ENCODE measurements at regions not wholly inside any gene's neighbourhood (a gene's known extent, or its start where the extent isn't known, plus 50 kb on each side); places are given as distances from the start of the nearest gene placed in this dataset.
A peak's percentile ranks its signal among the peaks of the same experiment; 100 is the strongest.

GRCh38 chr9:12516031-12516430, 177.2 kb upstream of the TYRP1 start:
- no peak for TF ChIP-seq MYBL2 (CRISPR knock-in tag; IDR thresholded peaks at IDR 0.05)
- TF ChIP-seq ZNF671 (CRISPR knock-in tag; IDR thresholded peaks at IDR 0.05): no peak
- TF ChIP-seq AFF4 (CRISPR knock-in tag; IDR thresholded peaks at IDR 0.05; ENCODE audit: borderline replicate concordance): no peak
- TF ChIP-seq HMGA2 (CRISPR knock-in tag; IDR thresholded peaks at IDR 0.05): no peak
- TF ChIP-seq SMAD4 (CRISPR knock-in tag; IDR thresholded peaks at IDR 0.05): no peak
- TF ChIP-seq ZNF263 (CRISPR knock-in tag; IDR thresholded peaks at IDR 0.05; ENCODE audit: low read depth): no peak
- no peak for TF ChIP-seq KAT7 (CRISPR knock-in tag; IDR thresholded peaks at IDR 0.05; ENCODE audit: borderline replicate concordance)
- TF ChIP-seq ZBTB43 (CRISPR knock-in tag; IDR thresholded peaks at IDR 0.05): no peak
- TF ChIP-seq ZNF219 (CRISPR knock-in tag; IDR thresholded peaks at IDR 0.05; ENCODE audit: borderline replicate concordance): no peak
- TF ChIP-seq JAZF1 (CRISPR knock-in tag; IDR thresholded peaks at IDR 0.05): no peak
- no peak for TF ChIP-seq CBFB (CRISPR knock-in tag; IDR thresholded peaks at IDR 0.05; ENCODE audit: low read depth)
- no peak for TF ChIP-seq ZNF512 (CRISPR knock-in tag; IDR thresholded peaks at IDR 0.05; ENCODE audit: borderline replicate concordance)
- H3K4me1 Mint-ChIP-seq: no peaks in the 10 kb centered on the region
- POLR2A ChIA-PET: no interaction called here

GRCh38 chr9:12516573-12516972, 176.6 kb upstream of the TYRP1 start:
- no peak for DNase-seq (ENCODE audit: low spot score)
- no peak for TF ChIP-seq MYBL2 (CRISPR knock-in tag; IDR thresholded peaks at IDR 0.05)
- peak; percentile 56 for ATAC-seq
- no peaks in the 10 kb centered on the region for H3K27me3 Mint-ChIP-seq (ENCODE audit: low read depth)
- H3K9me3 Mint-ChIP-seq: no peaks in the 10 kb centered on the region
- H3K27ac Mint-ChIP-seq: no peak overlapping the region; the same call in 1 of the 2 replicates
- H3K4me1 Mint-ChIP-seq: no peaks in the 10 kb centered on the region
- H3K4me3 Mint-ChIP-seq: no peak overlapping the region
- ChIA-PET CTCF (no interaction called here), POLR2A (no interaction called here)
- no peaks in the 10 kb centered on the region for H3K36me3 Mint-ChIP-seq

More at GRCh38 chr9:12516031-12516430, 177.2 kb upstream of the TYRP1 start:
- ATAC-seq (no peak), DNase-seq (ENCODE audit: low spot score) (no peak)
- H3K27ac Mint-ChIP-seq: no peak overlapping the region
- no peaks in the 10 kb centered on the region for H3K9me3 Mint-ChIP-seq
- H3K4me3 Mint-ChIP-seq: no peak overlapping the region
- no peaks in the 10 kb centered on the region for H3K27me3 Mint-ChIP-seq (ENCODE audit: low read depth)
- CTCF ChIA-PET: no interaction called here
- no peaks in the 10 kb centered on the region for H3K36me3 Mint-ChIP-seq

- POLR2A ChIA-PET: no interaction called here
- H3K9me3 Mint-ChIP-seq: peaks cover 14% of the 10 kb centered on the region
- CTCF ChIA-PET: no interaction called here
- no peaks in the 10 kb centered on the region for H3K36me3 Mint-ChIP-seq
- H3K27me3 Mint-ChIP-seq (ENCODE audit: low read depth): no peaks in the 10 kb centered on the region
- no peak overlapping the region for H3K27ac Mint-ChIP-seq
- DNase-seq (ENCODE audit: low spot score): peak; percentile 12
- ATAC-seq: peak; percentile 81
- no peaks in the 10 kb centered on the region for H3K4me1 Mint-ChIP-seq
- H3K4me3 Mint-ChIP-seq: no peak overlapping the region
- TF ChIP-seq GABPB1 (CRISPR knock-in tag; IDR thresholded peaks at IDR 0.05): no peak
- TF ChIP-seq NFYB (CRISPR knock-in tag; conservative IDR thresholded peaks at IDR 0.05; ENCODE audit: low read depth): no peak
- no peak for TF ChIP-seq NFE2L1 (CRISPR knock-in tag; IDR thresholded peaks at IDR 0.05)
- no peak for TF ChIP-seq ETV6 (CRISPR knock-in tag; IDR thresholded peaks at IDR 0.05)
- TF ChIP-seq ATF3 (CRISPR knock-in tag; conservative IDR thresholded peaks at IDR 0.05): no peak
- no peak for TF ChIP-seq ZNF317 (CRISPR knock-in tag; IDR thresholded peaks at IDR 0.05; ENCODE audit: borderline replicate concordance, low read depth)
- no peak for TF ChIP-seq RORB (CRISPR knock-in tag; IDR thresholded peaks at IDR 0.05)
- TF ChIP-seq ARID4B (CRISPR knock-in tag; IDR thresholded peaks at IDR 0.05; ENCODE audit: borderline replicate concordance): no peak
- no peak for TF ChIP-seq ZBTB21 (CRISPR knock-in tag; IDR thresholded peaks at IDR 0.05; ENCODE audit: borderline replicate concordance)
- no peak for TF ChIP-seq ZNF416 (CRISPR knock-in tag; IDR thresholded peaks at IDR 0.05)
- TF ChIP-seq SMAD4 (CRISPR knock-in tag; IDR thresholded peaks at IDR 0.05): no peak
These were observed 154.2 kb upstream of the TYRP1 start for GRCh38 chr9:12538842-12539579.
